ENCODE measurements at regions not wholly inside any gene's neighbourhood (a gene's known extent, or its start where the extent isn't known, plus 50 kb on each side); places are given as distances from the start of the nearest gene placed in this dataset.

DNA sequence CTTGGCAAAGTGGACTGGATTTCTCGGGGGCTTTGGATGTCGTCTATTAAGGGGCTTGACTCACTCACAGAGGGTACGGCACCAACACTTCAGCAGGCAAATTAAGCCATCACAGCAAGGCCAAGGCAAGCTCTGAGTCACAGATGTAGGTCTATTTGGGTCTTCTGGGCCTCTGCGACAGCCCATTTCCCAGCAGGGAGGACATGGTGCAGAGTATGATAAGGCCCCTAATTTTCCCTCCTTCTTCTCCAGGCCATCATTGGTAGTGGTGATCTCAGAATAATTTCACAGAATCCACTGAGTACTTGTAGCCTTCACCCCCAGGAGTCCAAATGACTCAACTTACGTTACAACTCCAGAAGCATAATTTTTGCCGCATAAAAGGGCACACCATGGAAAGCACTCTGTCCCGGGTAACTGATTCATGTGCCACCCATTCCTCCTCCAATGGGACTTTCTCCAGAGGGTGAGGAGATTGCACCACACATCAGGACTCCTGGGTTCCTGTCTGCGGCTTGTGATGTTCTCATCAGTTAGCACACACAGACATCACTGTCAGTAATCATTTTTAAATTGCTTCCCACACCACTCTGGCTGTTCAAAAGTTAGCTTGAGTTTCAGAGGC lies 164.9 kb downstream of the TXNL1 start:
- H3K9me3 ChIP-seq (ENCODE audit: low read depth), result no peaks in the 10 kb centered on the region
- Mint-ChIP-seq H3K36me3 (no peaks in the 10 kb centered on the region), H3K4me1 (peaks cover 5% of the 10 kb centered on the region), H3K9me3 (peaks cover 2% of the 10 kb centered on the region), H3K27ac (no peak overlapping the region), H3K27me3 (ENCODE audit: insufficient read depth, low read depth) (peaks cover 2% of the 10 kb centered on the region), H3K4me3 (no peak overlapping the region)
- H3K27ac ChIP-seq, result no peak overlapping the region
- H3K79me2 ChIP-seq (ENCODE audit: low read depth), result no peaks in the 10 kb centered on the region
- H2AFZ ChIP-seq (replicated peaks), result no peak overlapping the region
- no peaks in the 10 kb centered on the region for H3K27me3 ChIP-seq
- no peak overlapping the region for H3K4me3 ChIP-seq
- no peak overlapping the region for H3K4me2 ChIP-seq
- H3K36me3 ChIP-seq, result no peaks in the 10 kb centered on the region
- H3K9ac ChIP-seq, result no peak overlapping the region
- TF ChIP-seq, protein P1, sequence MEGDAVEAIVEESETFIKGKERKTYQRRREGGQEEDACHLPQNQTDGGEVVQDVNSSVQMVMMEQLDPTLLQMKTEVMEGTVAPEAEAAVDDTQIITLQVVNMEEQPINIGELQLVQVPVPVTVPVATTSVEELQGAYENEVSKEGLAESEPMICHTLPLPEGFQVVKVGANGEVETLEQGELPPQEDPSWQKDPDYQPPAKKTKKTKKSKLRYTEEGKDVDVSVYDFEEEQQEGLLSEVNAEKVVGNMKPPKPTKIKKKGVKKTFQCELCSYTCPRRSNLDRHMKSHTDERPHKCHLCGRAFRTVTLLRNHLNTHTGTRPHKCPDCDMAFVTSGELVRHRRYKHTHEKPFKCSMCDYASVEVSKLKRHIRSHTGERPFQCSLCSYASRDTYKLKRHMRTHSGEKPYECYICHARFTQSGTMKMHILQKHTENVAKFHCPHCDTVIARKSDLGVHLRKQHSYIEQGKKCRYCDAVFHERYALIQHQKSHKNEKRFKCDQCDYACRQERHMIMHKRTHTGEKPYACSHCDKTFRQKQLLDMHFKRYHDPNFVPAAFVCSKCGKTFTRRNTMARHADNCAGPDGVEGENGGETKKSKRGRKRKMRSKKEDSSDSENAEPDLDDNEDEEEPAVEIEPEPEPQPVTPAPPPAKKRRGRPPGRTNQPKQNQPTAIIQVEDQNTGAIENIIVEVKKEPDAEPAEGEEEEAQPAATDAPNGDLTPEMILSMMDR (IDR thresholded peaks at IDR 0.05), result no peak
- TF ChIP-seq EZH2 (IDR thresholded peaks at IDR 0.05), result no peak
- no peak for TF ChIP-seq EZH2phosphoT487 (IDR thresholded peaks at IDR 0.05)
- no peaks in the 10 kb centered on the region for H3F3A ChIP-seq (ENCODE audit: low read depth)
- H3K4me1 ChIP-seq, result no peaks in the 10 kb centered on the region
- H4K20me1 ChIP-seq (ENCODE audit: low read depth), result no peaks in the 10 kb centered on the region
- no peak for DNase-seq (ENCODE audit: low spot score)

DNA sequence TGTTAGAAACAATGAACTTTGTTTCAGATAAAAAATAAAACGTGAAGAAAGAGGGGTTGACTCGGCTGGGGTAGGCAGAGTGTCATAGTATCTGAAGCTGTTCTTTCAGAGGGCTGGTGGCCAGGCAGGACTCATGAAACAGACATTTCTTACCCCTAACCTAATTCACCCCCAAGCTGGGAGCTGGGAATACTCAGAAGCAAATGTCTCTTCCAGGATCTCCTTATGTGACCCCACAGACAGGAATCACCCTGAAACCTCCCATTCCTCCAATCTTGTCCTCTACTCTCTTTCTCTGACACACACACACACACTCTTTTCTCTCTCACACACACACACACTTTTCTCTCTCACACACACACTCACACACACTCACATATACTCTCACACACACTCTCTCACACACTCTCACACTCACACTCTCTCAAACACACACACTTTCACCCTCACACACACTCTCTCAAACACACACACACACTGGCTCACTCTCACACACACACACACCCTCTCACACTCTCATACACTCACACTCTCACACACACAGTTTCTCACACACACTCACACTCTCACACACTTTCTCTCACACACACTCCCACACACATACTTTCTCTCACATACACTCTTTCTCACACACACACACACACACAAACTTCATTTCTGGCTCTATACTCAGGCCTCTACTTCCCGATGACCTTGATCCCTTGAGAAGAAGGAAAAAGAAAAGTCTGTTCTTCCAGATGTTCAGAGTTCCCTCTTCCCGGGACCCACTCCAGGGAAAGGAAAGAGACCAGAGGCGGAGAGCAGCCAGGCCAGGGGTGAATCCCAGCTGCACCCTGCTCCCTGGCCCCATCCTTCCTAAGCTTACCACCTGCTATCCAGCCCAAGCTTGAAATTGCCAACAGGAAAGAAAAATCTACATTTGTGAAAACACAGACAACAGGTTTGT lies 167.7 kb downstream of the TXNL1 start:
- H3K36me3 ChIP-seq, result no peaks in the 10 kb centered on the region
- H3K27ac ChIP-seq, result no peak overlapping the region
- DNase-seq (ENCODE audit: low spot score), result no peak
- Mint-ChIP-seq H3K4me3 (no peak overlapping the region), H3K9me3 (peaks cover 4% of the 10 kb centered on the region), H3K36me3 (no peaks in the 10 kb centered on the region), H3K4me1 (peaks cover 5% of the 10 kb centered on the region), H3K27ac (no peak overlapping the region), H3K27me3 (ENCODE audit: insufficient read depth, low read depth) (no peaks in the 10 kb centered on the region)
- no peak overlapping the region for H3K4me2 ChIP-seq
- H2AFZ ChIP-seq (replicated peaks), result no peak overlapping the region
- H3K79me2 ChIP-seq (ENCODE audit: low read depth), result no peaks in the 10 kb centered on the region
- no peak overlapping the region for H3K9ac ChIP-seq
- TF ChIP-seq EZH2 (IDR thresholded peaks at IDR 0.05) (no peak), EZH2phosphoT487 (IDR thresholded peaks at IDR 0.05) (no peak)
- TF ChIP-seq, protein P1 (IDR thresholded peaks at IDR 0.05), result no peak
- H3K4me1 ChIP-seq, result no peaks in the 10 kb centered on the region
- H3K27me3 ChIP-seq, result no peaks in the 10 kb centered on the region
- H4K20me1 ChIP-seq (ENCODE audit: low read depth), result no peaks in the 10 kb centered on the region
- no peaks in the 10 kb centered on the region for H3F3A ChIP-seq (ENCODE audit: low read depth)
- H3K4me3 ChIP-seq, result no peak overlapping the region
- H3K9me3 ChIP-seq (ENCODE audit: low read depth), result no peaks in the 10 kb centered on the region

DNA sequence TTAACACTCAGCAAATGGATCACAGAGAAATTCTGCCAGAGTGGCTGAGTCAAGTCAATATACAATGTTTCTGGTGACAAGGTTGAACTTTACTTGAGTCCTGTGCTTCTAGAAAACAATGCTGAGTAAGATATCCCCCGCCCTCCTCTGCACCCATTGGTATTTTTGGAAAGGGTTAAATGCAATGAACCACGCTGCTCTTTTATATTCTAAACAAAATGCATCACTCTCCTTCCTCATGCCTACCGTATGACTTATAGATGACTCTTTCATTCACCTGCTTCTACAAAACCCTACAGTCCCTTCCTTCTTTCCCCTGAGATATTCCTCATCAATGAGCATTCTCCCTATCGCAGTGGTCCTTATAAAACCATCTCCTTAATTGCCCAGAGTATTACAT lies 168.8 kb downstream of the TXNL1 start:
- Histone ChIP-seq H3K27ac (no peak overlapping the region), H2AFZ (replicated peaks) (no peak overlapping the region), H3K4me1 (no peaks in the 10 kb centered on the region), H3K27me3 (no peaks in the 10 kb centered on the region), H3K9ac (no peak overlapping the region), H3K4me3 (no peak overlapping the region), H3K4me2 (no peak overlapping the region), H3F3A (ENCODE audit: low read depth) (no peaks in the 10 kb centered on the region), H3K9me3 (ENCODE audit: low read depth) (no peaks in the 10 kb centered on the region), H4K20me1 (ENCODE audit: low read depth) (no peaks in the 10 kb centered on the region), H3K79me2 (ENCODE audit: low read depth) (no peaks in the 10 kb centered on the region), H3K36me3 (no peaks in the 10 kb centered on the region)
- no peak overlapping the region for H3K4me3 Mint-ChIP-seq
- H3K4me1 Mint-ChIP-seq, result peaks cover 5% of the 10 kb centered on the region
- H3K27ac Mint-ChIP-seq, result no peak overlapping the region
- no peak for TF ChIP-seq EZH2phosphoT487 (IDR thresholded peaks at IDR 0.05)
- TF ChIP-seq EZH2 (IDR thresholded peaks at IDR 0.05), result no peak
- TF ChIP-seq, protein P1 (IDR thresholded peaks at IDR 0.05), result no peak
- H3K9me3 Mint-ChIP-seq, result peaks cover 9% of the 10 kb centered on the region
- no peaks in the 10 kb centered on the region for H3K36me3 Mint-ChIP-seq
- H3K27me3 Mint-ChIP-seq (ENCODE audit: insufficient read depth, low read depth), result no peaks in the 10 kb centered on the region
- no peak for DNase-seq (ENCODE audit: low spot score)
